Epidermal melanocyte (primary cell): ENCODE measurements at regions not wholly inside any gene's neighbourhood (a gene's known extent, or its start where the extent isn't known, plus 50 kb on each side); places are given as distances from the start of the nearest gene placed in this dataset.
"Not testable (repeated sequence)": the region's sequence is repeated elsewhere in the genome, so short reads cannot be mapped to it uniquely, and the experiment has no call there.

Source experiments
- DNase-seq: peaks from one replicate; pipeline ENCODE4 v3.0.0; 2011; ENCODE audit warnings: low spot score; ENCODE audit not compliant: insufficient read length

- DNase-seq, result no peak
These were observed 2325.6 kb upstream of the PCDH20 start for GRCh38 chr13:63741029-63741813.

GRCh38 chr13:63739112-63739735 lies 2323.6 kb upstream of the PCDH20 start:
- DNase-seq, result not testable (repeated sequence)

- no peak for DNase-seq
These were observed 2321.8 kb upstream of the PCDH20 start for GRCh38 chr13:63737418-63737817.

- no peak for DNase-seq
These were observed 2316.2 kb upstream of the PCDH20 start for GRCh38 chr13:63731896-63732295.

- not testable (repeated sequence) for DNase-seq
These were observed 2296.5 kb upstream of the PCDH20 start for GRCh38 chr13:63712159-63712558.

GRCh38 chr13:63706751-63707150 lies 2291.1 kb upstream of the PCDH20 start:
- no peak for DNase-seq

- DNase-seq, result no peak
These were observed 2288.9 kb upstream of the PCDH20 start for GRCh38 chr13:63704521-63704920.

GRCh38 chr13:63700350-63700749 lies 2284.7 kb upstream of the PCDH20 start:
- DNase-seq, result no peak

- no peak for DNase-seq
These were observed 2284.3 kb upstream of the PCDH20 start for GRCh38 chr13:63699948-63700347.

GRCh38 chr13:63696055-63696454 lies 2280.4 kb upstream of the PCDH20 start:
- DNase-seq, result no peak

GRCh38 chr13:63693696-63694095 lies 2278.0 kb upstream of the PCDH20 start:
- no peak for DNase-seq

- no peak for DNase-seq
These were observed 2275.8 kb upstream of the PCDH20 start for GRCh38 chr13:63691474-63691873.

- no peak for DNase-seq
These were observed 2275.0 kb upstream of the PCDH20 start for GRCh38 chr13:63690672-63691071.

GRCh38 chr13:63684822-63685221 lies 2269.2 kb upstream of the PCDH20 start:
- DNase-seq, result no peak

- no peak for DNase-seq
These were observed 2265.1 kb upstream of the PCDH20 start for GRCh38 chr13:63680704-63681103.

- DNase-seq, result no peak
These were observed 2255.6 kb upstream of the PCDH20 start for GRCh38 chr13:63671296-63671695.

GRCh38 chr13:63651394-63651793 lies 2235.7 kb upstream of the PCDH20 start:
- DNase-seq, result no peak

- DNase-seq, result no peak
These were observed 2227.9 kb upstream of the PCDH20 start for GRCh38 chr13:63643543-63643942.

- no peak for DNase-seq
These were observed 2220.8 kb upstream of the PCDH20 start for GRCh38 chr13:63636316-63636993.

- DNase-seq, result no peak
These were observed 2216.7 kb upstream of the PCDH20 start for GRCh38 chr13:63632321-63632720.

- no peak for DNase-seq
These were observed 2215.4 kb upstream of the PCDH20 start for GRCh38 chr13:63631006-63631405.

- no peak for DNase-seq
These were observed 2213.9 kb upstream of the PCDH20 start for GRCh38 chr13:63629591-63629990.
